Mucosa of descending colon (tissue), 3 donors: ENCODE measurements at regions not wholly inside any gene's neighbourhood (a gene's known extent, or its start where the extent isn't known, plus 50 kb on each side); places are given as distances from the start of the nearest gene placed in this dataset.

ENCODE experiments used
- ATAC-seq: fragments of 200-7000 bp; cut with Tn5 transposase; one replicate; pipeline ENCODE4 v1.9.1; 2020; ENCODE audit warnings: mild to moderate bottlenecking, moderate library complexity
- DNase-seq, 3 donors: peaks; one replicate each; pipeline ENCODE4 v3.0.0-alpha.2; 2020
- H3K36me3 ChIP-seq: fragments of 200-600 bp; one replicate; pipeline ENCODE4 v1.8.0; 2021; ENCODE audit warnings: low read depth, mild to moderate bottlenecking
- H3K4me1 ChIP-seq: fragments of 200-600 bp; one replicate; pipeline ENCODE4 v1.8.0; 2021; ENCODE audit warnings: low read depth, mild to moderate bottlenecking
- H3K4me3 ChIP-seq: fragments of 200-600 bp; one replicate; pipeline ENCODE4 v1.8.0; 2021; ENCODE audit warnings: mild to moderate bottlenecking
- H3K9me3 ChIP-seq: fragments of 200-600 bp; one replicate; pipeline ENCODE4 v1.8.0; 2021; ENCODE audit warnings: mild to moderate bottlenecking
- CTCF ChIP-seq: fragments of 200-600 bp; IDR thresholded peaks from one replicate; pipeline ENCODE4 v1.8.0; 2022; ENCODE audit warnings: antibody characterized with exemption, mild to moderate bottlenecking
- intact Hi-C, 2 donors: fragments of 100-400 bp; cut with DNase I in 1 of 2; cut with micrococcal nuclease in 1 of 2; formaldehyde crosslinking; loops; one replicate each; pipeline versions ENCODE4 v1.11.0 to v1.11.1; 2022; cut with DNase I, micrococcal nuclease
- donor health status: DM: no; HTN: no; CAD: no; lungs with moderate emphysema.
- donor health status: DM: no; HTN: no; CAD: no.
- donor health status: DM: no; HTN: yes; CAD: no.

DNA sequence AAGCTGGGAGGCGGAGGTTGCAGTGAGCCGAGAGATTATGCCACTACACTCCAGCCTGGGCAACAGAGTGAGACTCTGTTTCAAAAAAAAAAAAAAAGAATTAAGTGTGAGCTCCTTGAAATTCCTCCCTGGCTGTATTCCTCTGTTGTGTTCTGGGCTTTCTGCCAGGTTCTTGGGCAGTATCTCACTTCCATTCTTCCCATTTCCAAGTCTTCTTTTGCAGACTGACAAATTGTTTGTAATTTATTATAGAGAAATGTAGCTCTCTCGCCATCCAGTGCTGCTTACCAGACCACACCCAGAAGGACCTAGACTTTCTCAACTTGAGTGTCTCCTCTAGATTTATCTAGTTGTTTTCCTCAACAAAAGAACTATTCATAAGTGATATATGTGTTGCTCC is 105.0 kb upstream of the ADGRL2 start:
- ATAC-seq (no peak), DNase-seq (peak in 1 of 3 donors; percentile 7)
- no peaks in the 10 kb centered on the region for H3K4me1 ChIP-seq
- TF ChIP-seq CTCF: no peak
- intact Hi-C loops: no loop called here
- H3K4me3 ChIP-seq: no peak overlapping the region
- H3K9me3 ChIP-seq: no peaks in the 10 kb centered on the region
- H3K36me3 ChIP-seq: no peaks in the 10 kb centered on the region

DNA sequence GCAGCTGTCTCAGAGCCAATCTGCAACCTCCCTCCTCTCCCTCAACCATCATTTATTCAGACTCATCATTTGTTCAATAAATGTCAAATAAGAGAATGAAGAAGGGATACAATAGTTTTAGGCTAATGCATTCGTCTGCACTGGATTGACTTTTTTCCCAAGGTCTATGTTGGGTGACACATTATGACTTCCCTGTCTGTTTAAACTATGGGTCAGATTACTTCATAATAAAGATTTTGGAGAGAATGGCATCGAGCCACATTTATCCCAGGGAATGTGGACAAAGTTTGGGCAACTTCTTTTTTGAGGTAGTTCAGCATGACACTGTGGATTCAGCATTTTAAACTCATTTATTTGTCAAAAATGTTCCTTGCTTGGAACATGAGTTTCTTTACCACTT is 107.4 kb upstream of the ADGRL2 start:
- DNase-seq (no peak), ATAC-seq (no peak)
- intact Hi-C loops: no loop called here
- H3K9me3 ChIP-seq: no peaks in the 10 kb centered on the region
- TF ChIP-seq CTCF: no peak
- no peaks in the 10 kb centered on the region for H3K4me1 ChIP-seq
- H3K36me3 ChIP-seq: no peaks in the 10 kb centered on the region
- H3K4me3 ChIP-seq: no peak overlapping the region

DNA sequence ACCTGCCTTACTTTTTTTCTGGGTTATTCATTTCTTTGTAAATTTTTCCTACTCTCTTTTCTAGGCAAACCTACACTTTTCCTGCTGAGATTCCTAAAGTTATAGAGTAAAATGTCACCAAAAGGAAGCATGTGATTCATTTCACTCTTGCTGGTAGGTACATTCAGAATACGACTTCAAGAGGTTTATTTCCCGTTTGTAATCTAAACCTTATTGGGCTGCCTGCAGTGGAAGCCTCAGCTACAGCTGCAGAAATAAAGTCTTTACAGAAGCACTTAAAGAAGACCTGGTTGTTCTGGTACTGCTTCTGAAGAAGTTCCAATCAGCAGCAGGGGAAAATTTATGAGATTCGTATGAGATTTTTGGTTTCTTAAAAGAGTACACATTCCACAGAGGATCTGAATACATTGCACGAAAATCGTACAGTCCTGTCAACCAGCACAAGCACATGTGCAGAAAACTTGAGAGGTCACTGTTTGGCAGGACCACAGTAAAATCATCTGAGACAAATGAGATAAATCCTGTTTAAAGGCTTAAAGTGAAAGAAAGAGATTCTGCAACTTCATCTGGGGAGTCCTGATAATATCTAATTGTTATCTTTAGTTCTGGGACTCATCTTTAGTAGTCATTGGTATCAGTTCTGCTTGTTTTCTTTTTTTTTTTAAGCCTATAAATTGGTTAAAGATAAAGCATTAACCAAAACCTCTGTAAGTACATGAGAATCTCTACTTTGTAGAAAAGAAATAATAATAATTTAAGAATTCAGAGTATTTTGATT is 109.9 kb upstream of the ADGRL2 start:
- Histone ChIP-seq H3K4me1 (no peaks in the 10 kb centered on the region), H3K9me3 (no peaks in the 10 kb centered on the region), H3K4me3 (no peak overlapping the region), H3K36me3 (no peaks in the 10 kb centered on the region)
- DNase-seq: no peak
- TF ChIP-seq CTCF: no peak
- no peak for ATAC-seq
- intact Hi-C loops: no loop called here

DNA sequence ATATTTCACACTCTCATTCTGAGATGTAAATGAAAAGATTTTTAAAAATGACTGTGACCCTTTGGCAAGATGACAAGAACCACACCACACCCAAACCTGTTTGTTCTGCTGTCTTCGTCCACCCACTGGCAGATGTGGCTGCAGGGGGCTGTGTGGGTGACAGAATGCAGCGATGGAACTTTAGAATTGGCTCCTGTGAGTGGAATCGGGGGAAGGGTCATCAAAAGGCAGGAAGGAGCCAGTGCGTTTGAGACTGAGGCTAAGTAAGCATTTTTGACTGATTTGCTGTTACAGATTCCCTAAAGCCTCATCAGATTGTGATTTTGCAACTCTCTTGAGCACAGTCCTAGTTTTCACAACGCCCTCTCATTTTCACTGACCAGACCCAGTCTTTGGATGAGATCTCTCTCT is 111.2 kb upstream of the ADGRL2 start:
- no peaks in the 10 kb centered on the region for H3K4me1 ChIP-seq
- H3K9me3 ChIP-seq: no peaks in the 10 kb centered on the region
- intact Hi-C loops: no loop called here
- TF ChIP-seq CTCF: no peak
- DNase-seq (no peak), ATAC-seq (no peak)
- no peaks in the 10 kb centered on the region for H3K36me3 ChIP-seq
- H3K4me3 ChIP-seq: no peak overlapping the region

GRCh38 chr1:81682490-81682889 is 118.2 kb upstream of the ADGRL2 start:
- Histone ChIP-seq H3K9me3 (no peaks in the 10 kb centered on the region), H3K4me1 (no peaks in the 10 kb centered on the region), H3K36me3 (no peaks in the 10 kb centered on the region), H3K4me3 (no peak overlapping the region)
- no peak for TF ChIP-seq CTCF
- DNase-seq (no peak), ATAC-seq (no peak)
- intact Hi-C loops: no loop called here
